Heart right ventricle (tissue), 16 donors: ENCODE measurements at regions not wholly inside any gene's neighbourhood (a gene's known extent, or its start where the extent isn't known, plus 50 kb on each side); places are given as distances from the start of the nearest gene placed in this dataset.
"Not testable (repeated sequence)": the region's sequence is repeated elsewhere in the genome, so short reads cannot be mapped to it uniquely, and the experiment has no call there.

Source experiments
- ATAC-seq, 8 donors: fragments of 200-7000 bp; cut with Tn5 transposase; one replicate each; pipeline ENCODE4 v1.9.1; 2020; ENCODE audit warnings: mild to moderate bottlenecking in 8 of 8, moderate library complexity in 8 of 8, moderate number of reproducible peaks in 1 of 8
- DNase-seq, 2 donors: peaks; one replicate each; pipeline ENCODE4 v3.0.0-alpha.2; 2020
- H3K27ac ChIP-seq, 10 donors: fragments of 200-600 bp; sonication (generic) in 2 of 10; one replicate each; pipeline versions ENCODE4 v1.5.0 to v1.8.0; 2020 to 2022; ENCODE audit warnings: mild to moderate bottlenecking in 3 of 10
- H3K27me3 ChIP-seq, 7 donors: fragments of 200-600 bp; one replicate each; pipeline ENCODE4 v1.8.0; 2021 to 2022; ENCODE audit warnings: mild to moderate bottlenecking in 2 of 7
- H3K36me3 ChIP-seq, 9 donors: fragments of 200-600 bp; sonication (generic) in 1 of 9; one replicate each; pipeline versions ENCODE4 v1.5.0 to v1.8.0; 2020 to 2022; ENCODE audit warnings: mild to moderate bottlenecking in 2 of 9
- H3K4me1 ChIP-seq, 9 donors: fragments of 200-600 bp; sonication (generic) in 1 of 9; one replicate each; pipeline versions ENCODE4 v1.5.0 to v1.8.0; 2020 to 2022; ENCODE audit warnings: mild to moderate bottlenecking in 4 of 9
- H3K4me3 ChIP-seq, 10 donors: fragments of 200-600 bp; sonication (generic) in 2 of 10; one replicate each; pipeline versions ENCODE4 v1.5.0 to v1.8.0; 2020 to 2022; ENCODE audit warnings: mild to moderate bottlenecking in 7 of 10, moderate library complexity in 2 of 10
- H3K9me3 ChIP-seq, 11 donors: fragments of 200-600 bp in 10 of 11; sonication (generic) in 2 of 11; one replicate each; pipeline versions ENCODE4 v1.5.0 to v1.8.0; 2013 to 2022; ENCODE audit warnings: mild to moderate bottlenecking in 2 of 11, control low read depth in 1 of 11, moderate library complexity in 1 of 11
- WGBS, 2 donors: extraction: QIAGEN DNeasy Blood & Tissue Kit; methylation state at CpG; one replicate each; pipeline ENCODE4 v1.1.7; 2013; ENCODE audit warnings: inconsistent platforms in 1 of 2; 5-methylcytosine and 5-hydroxymethylcytosine counted together
- intact Hi-C, 10 donors: fragments of 100-400 bp; cut with DNase I; formaldehyde crosslinking; loops; one replicate each; pipeline versions ENCODE4 v1.11.1 to v1.14.2; 2022
- TF ChIP-seq, protein P1 (sequence below), 9 donors: fragments of 200-600 bp; sonication (generic) in 2 of 9; IDR thresholded peaks; one replicate each; pipeline versions ENCODE4 v1.5.0 to v1.8.0; 2021 to 2022; ENCODE audit warnings: antibody characterized with exemption in 9 of 9, mild to moderate bottlenecking in 5 of 9, moderate library complexity in 1 of 9
- donor health status: Arrhythmogenic right ventricular cardiomyopathy.
- donor health status: ischemic (EF 13 %, LVEDD 7.1; RV severe dilation, severe dysfunction).
- donor health status: healthy with polysubstance abuse.
- donor health status: DM: no; HTN: yes; CAD: no.
- donor health status: DM: no; HTN: no; CAD: no.
- donor health status: ischemic (EF 25% LVEDD 6.9; RV normal size, moderate dysfunction).
- donor health status: ischemic (EF 25% LVEDD 5.7; RV mildly dilated, moderate dysfunction).
- donor health status: healthy.
- donor health status: DM: yes; HTN: yes; CAD: no.
- donor health status: Ischemic cardiomyopathy.
- donor health status: ischemic (EF 35%, LVEDD 5.7; RV mildly dilated, moderate dysfunction).
- donor health status: nonischemic (EF 11% LVEDD 7.7; RV severe dilation, severe dysfunction).
- donor health status: DM: yes; HTN: yes; CAD: no.
- donor health status: PGD.
- donor health status: ischemic (EF 29% LVEDD 5.4; RV normal size, mild dysfunction).
- donor health status: nonischemic (EF 23%, LVEDD 6.1; RV moderate dilation, normal function).

GRCh38 chr16:51834133-51834532 is 683.1 kb upstream of the SALL1 start:
- WGBS, 2 donors = 50 to 58% methylated on average over 10 of the region's 10 CpGs
- peak overlapping the region in 7 of 10 donors; percentile 10 to 72 (median 58) for H3K27ac ChIP-seq

GRCh38 chr16:51831595-51832367 is 680.7 kb upstream of the SALL1 start:
- Histone ChIP-seq H3K4me1 (peaks cover 0 to 10% (median 0%) of the 10 kb centered on the region in 9 donors), H3K36me3 (no peaks in the 10 kb centered on the region), H3K4me3 (no peak overlapping the region), H3K9me3 (peaks cover 0 to 7% (median 0%) of the 10 kb centered on the region in 11 donors), H3K27me3 (no peaks in the 10 kb centered on the region), H3K27ac (no peak overlapping the region)
- DNase-seq (no peak), ATAC-seq (no peak)
- WGBS, 2 donors = 82 to 85% methylated on average over 6 of the region's 6 CpGs
- TF ChIP-seq, protein P1, sequence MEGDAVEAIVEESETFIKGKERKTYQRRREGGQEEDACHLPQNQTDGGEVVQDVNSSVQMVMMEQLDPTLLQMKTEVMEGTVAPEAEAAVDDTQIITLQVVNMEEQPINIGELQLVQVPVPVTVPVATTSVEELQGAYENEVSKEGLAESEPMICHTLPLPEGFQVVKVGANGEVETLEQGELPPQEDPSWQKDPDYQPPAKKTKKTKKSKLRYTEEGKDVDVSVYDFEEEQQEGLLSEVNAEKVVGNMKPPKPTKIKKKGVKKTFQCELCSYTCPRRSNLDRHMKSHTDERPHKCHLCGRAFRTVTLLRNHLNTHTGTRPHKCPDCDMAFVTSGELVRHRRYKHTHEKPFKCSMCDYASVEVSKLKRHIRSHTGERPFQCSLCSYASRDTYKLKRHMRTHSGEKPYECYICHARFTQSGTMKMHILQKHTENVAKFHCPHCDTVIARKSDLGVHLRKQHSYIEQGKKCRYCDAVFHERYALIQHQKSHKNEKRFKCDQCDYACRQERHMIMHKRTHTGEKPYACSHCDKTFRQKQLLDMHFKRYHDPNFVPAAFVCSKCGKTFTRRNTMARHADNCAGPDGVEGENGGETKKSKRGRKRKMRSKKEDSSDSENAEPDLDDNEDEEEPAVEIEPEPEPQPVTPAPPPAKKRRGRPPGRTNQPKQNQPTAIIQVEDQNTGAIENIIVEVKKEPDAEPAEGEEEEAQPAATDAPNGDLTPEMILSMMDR (IDR thresholded peaks at IDR 0.05) = no peak
- intact Hi-C loops = no loop called here

More at GRCh38 chr16:51834133-51834532, 683.1 kb upstream of the SALL1 start:
- Histone ChIP-seq H3K4me3 (peak overlapping the region in 3 of 10 donors; percentile 8 to 14 (median 13)), H3K36me3 (no peaks in the 10 kb centered on the region), H3K27me3 (no peaks in the 10 kb centered on the region), H3K9me3 (peaks cover 0 to 9% (median 0%) of the 10 kb centered on the region in 11 donors), H3K4me1 (peaks cover 0 to 10% (median 0%) of the 10 kb centered on the region in 9 donors)
- TF ChIP-seq, protein P1 (IDR thresholded peaks at IDR 0.05) = no peak
- peak in 7 of 8 donors; percentile 43 to 84 (median 78) for ATAC-seq
- peak in 1 of 2 donors; percentile 8 for DNase-seq
- intact Hi-C loops = no loop called here

- DNase-seq, H3K4me3 ChIP-seq, H3K27ac ChIP-seq, H3K9me3 ChIP-seq, ATAC-seq, H3K36me3 ChIP-seq, intact Hi-C loops, H3K27me3 ChIP-seq, H3K4me1 ChIP-seq: not testable (repeated sequence)
- WGBS, 2 donors = 92 to 94% methylated on average over 6 of the region's 6 CpGs
Measured at GRCh38 chr16:51831034-51831433, 680.0 kb upstream of the SALL1 start.

DNA sequence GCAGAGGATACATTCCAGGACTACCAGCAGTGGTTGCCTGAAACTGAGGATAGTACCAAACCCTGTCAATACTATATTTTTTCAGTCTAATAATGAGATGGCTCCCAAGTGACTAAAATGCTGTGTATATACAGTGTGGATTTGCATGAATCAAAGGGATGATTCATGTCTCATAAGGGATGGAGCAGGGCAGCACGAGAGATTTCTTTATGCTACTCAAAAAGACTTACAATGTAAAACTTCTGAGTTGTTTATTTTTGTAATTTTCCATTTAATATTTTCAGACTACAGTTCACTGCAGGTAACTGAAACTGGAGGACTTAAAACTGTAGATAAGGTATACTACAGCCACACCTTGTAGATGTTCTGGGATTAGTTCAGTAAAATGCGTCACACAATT is 674.7 kb upstream of the SALL1 start:
- H3K4me3 ChIP-seq = no peak overlapping the region
- no peaks in the 10 kb centered on the region for H3K9me3 ChIP-seq
- 82 to 84% methylated on average over 2 of the region's 2 CpGs for WGBS, 2 donors
- DNase-seq (no peak), ATAC-seq (no peak)
- TF ChIP-seq, protein P1 (IDR thresholded peaks at IDR 0.05) = no peak
- intact Hi-C loops = no loop called here
- no peaks in the 10 kb centered on the region for H3K4me1 ChIP-seq
- H3K27me3 ChIP-seq = no peaks in the 10 kb centered on the region
- H3K36me3 ChIP-seq = no peaks in the 10 kb centered on the region
- H3K27ac ChIP-seq = no peak overlapping the region

GRCh38 chr16:51822471-51822870 is 671.4 kb upstream of the SALL1 start:
- TF ChIP-seq, protein P1 (IDR thresholded peaks at IDR 0.05) = no peak
- Histone ChIP-seq H3K27me3 (no peaks in the 10 kb centered on the region), H3K4me1 (no peaks in the 10 kb centered on the region), H3K9me3 (no peaks in the 10 kb centered on the region), H3K4me3 (no peak overlapping the region), H3K27ac (no peak overlapping the region), H3K36me3 (no peaks in the 10 kb centered on the region)
- 50 to 61% methylated on average over 2 of the region's 2 CpGs for WGBS, 2 donors
- ATAC-seq (no peak), DNase-seq (no peak)
- intact Hi-C loops = no loop called here
